Caco-2 (cell line): ENCODE measurements at regions not wholly inside any gene's neighbourhood (a gene's known extent, or its start where the extent isn't known, plus 50 kb on each side); places are given as distances from the start of the nearest gene placed in this dataset.

Experiments used
- BruUV-seq: library from RNA; stranded (reverse); fragments of 400-500 nt; replicated peaks from 2 replicates; lab custom pipeline; 2021; lab: Mats Ljungman, UMichigan
- CTCF ChIA-PET: fragments of 300-600 bp; sonication (Branson Sonifier 250); formaldehyde crosslinking; loops from one replicate; lab custom pipeline; 2022; ENCODE audit warnings: antibody characterized with exemption; lab: Charles Lee
- POLR2A ChIA-PET: fragments of 300-600 bp; sonication (Branson Sonifier 250); formaldehyde crosslinking; loops from one replicate; lab custom pipeline; 2022; ENCODE audit warnings: antibody characterized with exemption; lab: Charles Lee
- DNase-seq, 2 experiments: peaks; one replicate each; pipeline versions ENCODE4 v3.0.0 to v3.0.0-alpha.2; 2020 to 2022
- H3K27me3 ChIP-seq: replicated peaks from 2 replicates; pipeline ENCODE4 v1.6.0; 2011; ENCODE audit warnings: low read length; ENCODE audit not compliant: control insufficient read depth, insufficient read depth
- H3K36me3 ChIP-seq: 2 replicates; pipeline ENCODE4 v1.5.1; 2011; ENCODE audit warnings: low read length; ENCODE audit not compliant: control insufficient read depth, insufficient read depth
- H3K4me1 ChIP-seq: fragments of 250-450 bp; sonication (Bioruptor Pico); 2 replicates; pipeline ENCODE4 v1.5.1; 2020; ENCODE audit warnings: mild to moderate bottlenecking
- H3K4me3 ChIP-seq: 2 replicates; pipeline ENCODE4 v1.5.1; 2011; ENCODE audit warnings: low read depth, mild to moderate bottlenecking, control low read depth, low read length
- H3K9me3 ChIP-seq: fragments of 250-450 bp; sonication (Bioruptor Pico); 2 replicates; pipeline ENCODE4 v1.5.1; 2020; ENCODE audit warnings: mild to moderate bottlenecking, moderate library complexity
- H3K27ac Mint-ChIP-seq: one replicate; pipeline ENCODE4 v1.8.0; 2022; ENCODE audit warnings: mixed read lengths; ENCODE audit not compliant: unreplicated experiment
- H3K27me3 Mint-ChIP-seq: one replicate; pipeline ENCODE4 v1.8.0; 2022; ENCODE audit warnings: mixed read lengths; ENCODE audit not compliant: insufficient read depth, unreplicated experiment
- H3K36me3 Mint-ChIP-seq: one replicate; pipeline ENCODE4 v1.8.0; 2022; ENCODE audit warnings: mild to moderate bottlenecking, mixed read lengths; ENCODE audit not compliant: insufficient read depth, unreplicated experiment
- H3K4me1 Mint-ChIP-seq: one replicate; pipeline ENCODE4 v1.8.0; 2022; ENCODE audit warnings: low read depth, mixed read lengths; ENCODE audit not compliant: unreplicated experiment
- H3K4me3 Mint-ChIP-seq: one replicate; pipeline ENCODE4 v1.8.0; 2022; ENCODE audit warnings: mild to moderate bottlenecking, moderate library complexity, mixed read lengths; ENCODE audit not compliant: unreplicated experiment
- H3K9me3 Mint-ChIP-seq: one replicate; pipeline ENCODE4 v1.8.0; 2022; ENCODE audit warnings: mixed read lengths; ENCODE audit not compliant: unreplicated experiment
- CTCF ChIP-seq, 2 experiments: fragments of 200-600 bp in 1 of 2; IDR thresholded peaks; 1 replicate in 1 of 2; 2 replicates in 1 of 2; pipeline versions ENCODE4 v1.5.1 to v1.8.0; 2011 to 2022; ENCODE audit warnings: antibody characterized with exemption in 1 of 2, control low read depth in 1 of 2, inconsistent platforms in 1 of 2, low read depth in 1 of 2, low read length in 1 of 2, mild to moderate bottlenecking in 1 of 2, moderate library complexity in 1 of 2; ENCODE audit not compliant: insufficient read depth in 1 of 2, severe bottlenecking in 1 of 2, unreplicated experiment in 1 of 2
- intact Hi-C: fragments of 100-400 bp; cut with micrococcal nuclease; formaldehyde crosslinking; loops from one replicate; pipeline ENCODE4 v1.10.0; 2022; ENCODE audit not compliant: unreplicated experiment

- peaks cover 9% of the 10 kb centered on the region for H3K4me1 ChIP-seq
- H3K27me3 ChIP-seq = no peaks in the 10 kb centered on the region
- BruUV-seq = no TSS peak
- no peaks in the 10 kb centered on the region for H3K9me3 Mint-ChIP-seq
- H3K27me3 Mint-ChIP-seq = no peaks in the 10 kb centered on the region
- CTCF ChIA-PET = no interaction called here
- H3K4me3 Mint-ChIP-seq = no peak overlapping the region
- no peaks in the 10 kb centered on the region for H3K9me3 ChIP-seq
- no peak for TF ChIP-seq CTCF (IDR thresholded peaks at IDR 0.05; ENCODE audit: insufficient read depth in 1 of 2, low read depth in 1 of 2, low read length in 1 of 2, severe bottlenecking in 1 of 2, unreplicated experiment in 1 of 2)
- no peak for DNase-seq
- H3K36me3 Mint-ChIP-seq = no peaks in the 10 kb centered on the region
- intact Hi-C loops = no loop called here
- peaks cover 15% of the 10 kb centered on the region for H3K4me1 Mint-ChIP-seq
- H3K36me3 ChIP-seq = no peaks in the 10 kb centered on the region
- H3K4me3 ChIP-seq = no peak overlapping the region
- POLR2A ChIA-PET = no interaction called here
- no peak overlapping the region for H3K27ac Mint-ChIP-seq
Measured at GRCh38 chr1:56390934-56391731, 188.2 kb downstream of the PLPP3 start.

GRCh38 chr1:56390232-56390867 is 189.0 kb downstream of the PLPP3 start:
- Histone ChIP-seq H3K9me3 (no peaks in the 10 kb centered on the region), H3K4me1 (peaks cover 14% of the 10 kb centered on the region), H3K27me3 (no peaks in the 10 kb centered on the region), H3K4me3 (no peak overlapping the region), H3K36me3 (no peaks in the 10 kb centered on the region)
- Mint-ChIP-seq H3K9me3 (no peaks in the 10 kb centered on the region), H3K27ac (peak overlapping the region; percentile 60), H3K4me1 (peaks cover 15% of the 10 kb centered on the region), H3K27me3 (no peaks in the 10 kb centered on the region), H3K36me3 (no peaks in the 10 kb centered on the region), H3K4me3 (no peak overlapping the region)
- POLR2A ChIA-PET = no interaction called here
- no peak for TF ChIP-seq CTCF (IDR thresholded peaks at IDR 0.05; ENCODE audit: insufficient read depth in 1 of 2, low read depth in 1 of 2, low read length in 1 of 2, severe bottlenecking in 1 of 2, unreplicated experiment in 1 of 2)
- no TSS peak for BruUV-seq
- intact Hi-C loops = no loop called here
- CTCF ChIA-PET = no interaction called here
- peak in 1 of 2 experiments; percentile 21 for DNase-seq

DNA sequence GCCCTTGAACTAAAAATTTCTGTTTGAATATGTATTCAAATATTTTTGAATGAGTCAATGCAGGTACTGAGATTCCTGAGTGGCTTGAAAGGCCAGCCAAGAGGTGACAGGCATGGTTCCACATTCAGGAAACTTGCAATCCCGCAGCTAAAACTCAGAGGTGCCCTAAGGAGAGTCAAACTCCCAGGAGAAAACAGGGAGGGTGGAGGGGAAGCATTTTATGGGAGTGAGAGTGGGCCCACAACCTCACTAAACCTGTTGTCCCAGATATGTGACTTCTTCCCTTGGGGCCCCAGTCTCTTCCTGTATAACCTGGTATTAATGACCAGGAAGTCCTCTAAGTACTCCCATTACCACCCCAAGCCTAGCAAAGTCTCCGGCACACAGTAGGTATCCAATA is 189.6 kb downstream of the PLPP3 start:
- ChIA-PET CTCF (no interaction called here), POLR2A (no interaction called here)
- no TSS peak for BruUV-seq
- Histone ChIP-seq H3K4me3 (no peak overlapping the region), H3K9me3 (no peaks in the 10 kb centered on the region), H3K4me1 (peaks cover 14% of the 10 kb centered on the region), H3K36me3 (no peaks in the 10 kb centered on the region), H3K27me3 (no peaks in the 10 kb centered on the region)
- no peak for TF ChIP-seq CTCF (IDR thresholded peaks at IDR 0.05; ENCODE audit: insufficient read depth in 1 of 2, low read depth in 1 of 2, low read length in 1 of 2, severe bottlenecking in 1 of 2, unreplicated experiment in 1 of 2)
- Mint-ChIP-seq H3K27ac (peak overlapping the region; percentile 60), H3K4me1 (peaks cover 15% of the 10 kb centered on the region), H3K36me3 (no peaks in the 10 kb centered on the region), H3K27me3 (no peaks in the 10 kb centered on the region), H3K9me3 (no peaks in the 10 kb centered on the region), H3K4me3 (no peak overlapping the region)
- DNase-seq = peak; percentile 41 to 46
- intact Hi-C loops = no loop called here
